H9 (cell line): ENCODE measurements at regions not wholly inside any gene's neighbourhood (a gene's known extent, or its start where the extent isn't known, plus 50 kb on each side); places are given as distances from the start of the nearest gene placed in this dataset.

ENCODE experiments used
- DNase-seq: peaks from one replicate; pipeline ENCODE4 v3.0.0-alpha.2; 2017
- H2AFZ ChIP-seq: one replicate; pipeline ENCODE4 v1.6.1; 2013; ENCODE audit warnings: mild to moderate bottlenecking, low read length, control low read depth, moderate library complexity
- H2AK5ac ChIP-seq: 2 replicates; pipeline ENCODE4 v1.6.1; 2013; ENCODE audit warnings: low read length, control low read depth, mixed read lengths; ENCODE audit not compliant: insufficient read length
- H2BK120ac ChIP-seq: one replicate; pipeline ENCODE4 v1.6.1; 2013; ENCODE audit warnings: low read depth, mild to moderate bottlenecking, low read length, control low read depth, inconsistent platforms; ENCODE audit not compliant: poor library complexity, severe bottlenecking
- H2BK12ac ChIP-seq: 2 replicates; pipeline ENCODE4 v1.6.1; 2013; ENCODE audit warnings: low read length, control low read depth, mixed read lengths, low read depth; ENCODE audit not compliant: insufficient read length
- H2BK15ac ChIP-seq: 2 replicates; pipeline ENCODE4 v1.6.1; 2013; ENCODE audit warnings: low read depth, low read length, control low read depth
- H2BK20ac ChIP-seq: one replicate; pipeline ENCODE4 v1.6.1; 2013; ENCODE audit warnings: low read depth, mild to moderate bottlenecking, low read length, control low read depth, inconsistent platforms; ENCODE audit not compliant: poor library complexity, severe bottlenecking
- H2BK5ac ChIP-seq: 2 replicates; pipeline ENCODE4 v1.6.1; 2013; ENCODE audit warnings: low read length, control low read depth, mixed read lengths; ENCODE audit not compliant: insufficient read length
- H3K14ac ChIP-seq: 2 replicates; pipeline ENCODE4 v1.6.1; 2013; ENCODE audit warnings: low read length, control low read depth; ENCODE audit not compliant: insufficient read depth
- H3K18ac ChIP-seq: 2 replicates; pipeline ENCODE4 v1.6.1; 2013; ENCODE audit warnings: low read depth, mild to moderate bottlenecking, mixed read lengths, low read length, control low read depth; ENCODE audit not compliant: insufficient read length
- H3K23ac ChIP-seq: 2 replicates; pipeline ENCODE4 v1.6.1; 2013; ENCODE audit warnings: low read length, control low read depth, mixed read lengths, low read depth; ENCODE audit not compliant: insufficient read length
- H3K23me2 ChIP-seq: 2 replicates; pipeline ENCODE4 v1.6.1; 2013; ENCODE audit warnings: low read depth, mild to moderate bottlenecking, mixed read lengths, low read length, control low read depth; ENCODE audit not compliant: insufficient read length, poor library complexity, severe bottlenecking
- H3K27ac ChIP-seq: 2 replicates; pipeline ENCODE4 v1.5.1; 2013; ENCODE audit warnings: low read length, control low read depth, mixed read lengths, low read depth; ENCODE audit not compliant: insufficient read length
- H3K27me3 ChIP-seq: 2 replicates; pipeline ENCODE4 v1.6.1; 2013; ENCODE audit warnings: low read length, control low read depth, inconsistent platforms; ENCODE audit not compliant: insufficient read depth
- H3K4ac ChIP-seq: 2 replicates; pipeline ENCODE4 v1.6.1; 2013; ENCODE audit warnings: low read depth, mild to moderate bottlenecking, control low read depth, inconsistent platforms, low read length, moderate library complexity
- H3K4me1 ChIP-seq: 2 replicates; pipeline ENCODE4 v1.6.1; 2013; ENCODE audit warnings: low read length, control low read depth, inconsistent platforms; ENCODE audit not compliant: insufficient read depth
- H3K4me2 ChIP-seq: 2 replicates; pipeline ENCODE4 v1.6.1; 2013; ENCODE audit warnings: low read length, control low read depth, mixed read lengths; ENCODE audit not compliant: insufficient read length, insufficient read depth
- H3K56ac ChIP-seq: 2 replicates; pipeline ENCODE4 v1.6.1; 2013; ENCODE audit warnings: low read depth, mild to moderate bottlenecking, mixed read lengths, low read length, control low read depth; ENCODE audit not compliant: insufficient read length
- H3K79me1 ChIP-seq: 2 replicates; pipeline ENCODE4 v1.6.1; 2013; ENCODE audit warnings: low read depth, mild to moderate bottlenecking, moderate library complexity, low read length, control low read depth, inconsistent platforms; ENCODE audit not compliant: insufficient read depth, poor library complexity, severe bottlenecking
- H3K79me2 ChIP-seq: 2 replicates; pipeline ENCODE4 v1.6.1; 2013; ENCODE audit warnings: low read length, control low read depth, inconsistent platforms; ENCODE audit not compliant: insufficient read depth
- H3K9ac ChIP-seq: 2 replicates; pipeline ENCODE4 v1.6.1; 2013; ENCODE audit warnings: low read length, control low read depth, mixed read lengths; ENCODE audit not compliant: insufficient read length; ENCODE audit errors: extremely low read depth
- H3K9me3 ChIP-seq: one replicate; pipeline ENCODE4 v1.6.1; 2013; ENCODE audit warnings: low read depth, low read length, inconsistent platforms; ENCODE audit not compliant: control insufficient read depth
- H3T11ph ChIP-seq: one replicate; pipeline ENCODE4 v1.6.1; 2013; ENCODE audit warnings: mild to moderate bottlenecking, low read length, control low read depth, inconsistent platforms
- H4K20me1 ChIP-seq: one replicate; pipeline ENCODE4 v1.6.1; 2013; ENCODE audit not compliant: control insufficient read depth, insufficient read length, insufficient read depth
- H4K5ac ChIP-seq: 2 replicates; pipeline ENCODE4 v1.6.1; 2013; ENCODE audit warnings: low read depth, mild to moderate bottlenecking, mixed read lengths, low read length, control low read depth; ENCODE audit not compliant: insufficient read length
- H4K8ac ChIP-seq: replicated peaks from 2 replicates; pipeline ENCODE4 v1.6.1; 2013; ENCODE audit warnings: low read length, control low read depth, mixed read lengths, low read depth; ENCODE audit not compliant: insufficient read length
- H4K91ac ChIP-seq: 2 replicates; pipeline ENCODE4 v1.6.1; 2013; ENCODE audit warnings: low read depth, mild to moderate bottlenecking, moderate library complexity, mixed read lengths, low read length, control low read depth; ENCODE audit not compliant: insufficient read length
- H3K27ac Mint-ChIP-seq, 3 experiments: 2 replicates in 2 of 3; 3 replicates in 1 of 3; pipeline ENCODE4 v1.8.0; 2020 to 2021; ENCODE audit warnings: mixed read lengths in 3 of 3, mild to moderate bottlenecking in 1 of 3, moderate library complexity in 1 of 3
- H3K27me3 Mint-ChIP-seq: 2 replicates; pipeline ENCODE4 v1.8.0; 2021; ENCODE audit warnings: low read depth, mild to moderate bottlenecking, moderate library complexity, mixed read lengths
- H3K36me3 Mint-ChIP-seq, 3 experiments: 2 replicates in 2 of 3; 3 replicates in 1 of 3; pipeline ENCODE4 v1.8.0; 2020 to 2021; ENCODE audit warnings: low read depth in 3 of 3, mixed read lengths in 3 of 3; ENCODE audit not compliant: insufficient read depth in 1 of 3
- H3K4me1 Mint-ChIP-seq, 2 experiments: 2 replicates each; pipeline ENCODE4 v1.8.0; 2020; ENCODE audit warnings: mixed read lengths in 2 of 2
- H3K4me3 Mint-ChIP-seq, 2 experiments: 2 replicates in 1 of 2; 3 replicates in 1 of 2; pipeline ENCODE4 v1.8.0; 2020 to 2021; ENCODE audit warnings: mild to moderate bottlenecking in 2 of 2, mixed read lengths in 2 of 2, moderate library complexity in 1 of 2
- H3K9me3 Mint-ChIP-seq, 2 experiments: 2 replicates in 1 of 2; 3 replicates in 1 of 2; pipeline ENCODE4 v1.8.0; 2020; ENCODE audit warnings: mild to moderate bottlenecking in 2 of 2, mixed read lengths in 2 of 2, moderate library complexity in 1 of 2
- WGBS: extraction: QIAGEN DNeasy Blood & Tissue Kit; methylation state at CpG from one replicate; pipeline ENCODE4 v1.1.7; 2013; ENCODE audit warnings: missing lambda C conversion rate, low lambda C conversion rate, mixed read lengths; ENCODE audit not compliant: insufficient read length; ENCODE audit errors: extremely low coverage; 5-methylcytosine and 5-hydroxymethylcytosine counted together
- TF ChIP-seq, protein P1 (sequence below): fragments of 200-600 bp; sonication (generic); conservative IDR thresholded peaks from 3 replicates; pipeline ENCODE4 v1.8.0; 2021; ENCODE audit warnings: antibody characterized with exemption, mild to moderate bottlenecking

DNA sequence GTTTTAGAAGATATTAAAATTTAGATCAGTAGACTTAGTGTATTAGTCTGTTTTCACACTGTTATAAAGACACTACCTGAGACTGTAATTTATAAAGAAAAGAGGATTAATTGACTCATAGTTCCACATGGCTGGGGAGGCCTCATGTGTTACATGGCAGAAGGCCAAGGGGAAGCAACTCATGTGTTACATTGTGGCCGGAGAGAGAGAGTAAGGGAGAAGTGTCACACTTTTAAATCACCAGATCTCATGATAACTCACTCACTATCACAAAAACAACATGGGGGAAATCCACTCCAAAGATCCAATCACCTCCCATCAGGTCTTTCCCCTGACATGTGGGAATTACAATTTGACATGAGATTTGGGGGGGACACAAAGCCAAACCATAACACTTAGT lies 1159.7 kb upstream of the PCDH7 start:
- Histone ChIP-seq H3K9me3 (no peaks in the 10 kb centered on the region), H3K79me1 (no peaks in the 10 kb centered on the region), H3K27me3 (no peaks in the 10 kb centered on the region), H3K23me2 (no peaks in the 10 kb centered on the region), H3T11ph (no peak overlapping the region), H3K27ac (no peak overlapping the region), H2BK120ac (no peak overlapping the region), H4K5ac (no peak overlapping the region), H3K4me1 (no peaks in the 10 kb centered on the region), H2BK20ac (no peak overlapping the region), H2BK5ac (no peak overlapping the region), H4K91ac (no peak overlapping the region), H3K56ac (no peak overlapping the region), H3K9ac (no peak overlapping the region), H4K8ac (no peak overlapping the region), H4K20me1 (no peaks in the 10 kb centered on the region), H3K4me2 (no peak overlapping the region), H3K4ac (no peak overlapping the region), H2AFZ (no peak overlapping the region), H2BK12ac (no peak overlapping the region), H2AK5ac (no peak overlapping the region), H3K18ac (no peak overlapping the region), H3K23ac (no peak overlapping the region), H3K79me2 (no peaks in the 10 kb centered on the region), H2BK15ac (no peak overlapping the region), H3K14ac (no peak overlapping the region)
- no peak for DNase-seq
- TF ChIP-seq, protein P1, sequence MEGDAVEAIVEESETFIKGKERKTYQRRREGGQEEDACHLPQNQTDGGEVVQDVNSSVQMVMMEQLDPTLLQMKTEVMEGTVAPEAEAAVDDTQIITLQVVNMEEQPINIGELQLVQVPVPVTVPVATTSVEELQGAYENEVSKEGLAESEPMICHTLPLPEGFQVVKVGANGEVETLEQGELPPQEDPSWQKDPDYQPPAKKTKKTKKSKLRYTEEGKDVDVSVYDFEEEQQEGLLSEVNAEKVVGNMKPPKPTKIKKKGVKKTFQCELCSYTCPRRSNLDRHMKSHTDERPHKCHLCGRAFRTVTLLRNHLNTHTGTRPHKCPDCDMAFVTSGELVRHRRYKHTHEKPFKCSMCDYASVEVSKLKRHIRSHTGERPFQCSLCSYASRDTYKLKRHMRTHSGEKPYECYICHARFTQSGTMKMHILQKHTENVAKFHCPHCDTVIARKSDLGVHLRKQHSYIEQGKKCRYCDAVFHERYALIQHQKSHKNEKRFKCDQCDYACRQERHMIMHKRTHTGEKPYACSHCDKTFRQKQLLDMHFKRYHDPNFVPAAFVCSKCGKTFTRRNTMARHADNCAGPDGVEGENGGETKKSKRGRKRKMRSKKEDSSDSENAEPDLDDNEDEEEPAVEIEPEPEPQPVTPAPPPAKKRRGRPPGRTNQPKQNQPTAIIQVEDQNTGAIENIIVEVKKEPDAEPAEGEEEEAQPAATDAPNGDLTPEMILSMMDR, result no peak
- no peaks in the 10 kb centered on the region for H3K27me3 Mint-ChIP-seq
- no peak overlapping the region for H3K4me3 Mint-ChIP-seq
- peaks cover 0 to 7% of the 10 kb centered on the region in 2 experiments; a peak in 3 of 5 replicates for H3K9me3 Mint-ChIP-seq
- no CpG with 5 or more reads among the region's 1 CpG for WGBS
- no peaks in the 10 kb centered on the region for H3K4me1 Mint-ChIP-seq
- no peak overlapping the region for H3K27ac Mint-ChIP-seq
- no peaks in the 10 kb centered on the region; a peak in 1 of 7 replicates for H3K36me3 Mint-ChIP-seq
